ENCODE measurements at regions not wholly inside any gene's neighbourhood (a gene's known extent, or its start where the extent isn't known, plus 50 kb on each side); places are given as distances from the start of the nearest gene placed in this dataset.

- TF ChIP-seq EZH2 (IDR thresholded peaks at IDR 0.05; ENCODE audit: insufficient read depth, low read length), result no peak
- TF ChIP-seq CTCF (IDR thresholded peaks at IDR 0.05; ENCODE audit: insufficient read depth, low read depth, low read length), result no peak
Observed at GRCh38 chr6:113719064-113719463, 138.1 kb upstream of the MARCKS start.
